OCI-LY7 (cell line): ENCODE measurements at regions not wholly inside any gene's neighbourhood (a gene's known extent, or its start where the extent isn't known, plus 50 kb on each side); places are given as distances from the start of the nearest gene placed in this dataset.

Experiments used
- BruUV-seq: library from RNA; stranded (reverse); fragments of 400-500 nt; replicated peaks from 2 replicates; lab custom pipeline; 2021; lab: Mats Ljungman, UMichigan
- CTCF ChIA-PET: fragments of 300-600 bp; sonication (Branson Sonifier 250); formaldehyde crosslinking; loops from one replicate; lab custom pipeline; 2022; ENCODE audit warnings: antibody characterized with exemption; ENCODE audit not compliant: unreplicated experiment; lab: Charles Lee
- POLR2A ChIA-PET: fragments of 300-600 bp; sonication (Branson Sonifier 250); formaldehyde crosslinking; loops from one replicate; lab custom pipeline; 2022; ENCODE audit warnings: antibody characterized with exemption; lab: Charles Lee
- DNase-seq: peaks from one replicate; pipeline ENCODE4 v3.0.0-alpha.2; 2015; ENCODE audit warnings: low spot score
- H2AFZ ChIP-seq: fragments of 200-600 bp; sonication (generic), shearing (Covaris generic); 2 replicates; pipeline ENCODE4 v1.6.1; 2014; ENCODE audit warnings: mild to moderate bottlenecking, antibody characterized with exemption, low read length, moderate library complexity
- H3K27ac ChIP-seq: fragments of 200-600 bp; sonication (generic); 2 replicates; pipeline ENCODE4 v1.5.1; 2014; ENCODE audit warnings: mixed run types, low read depth, mild to moderate bottlenecking, moderate library complexity, low read length, inconsistent platforms; ENCODE audit not compliant: poor library complexity, severe bottlenecking
- H3K36me3 ChIP-seq: fragments of 200-600 bp; sonication (generic); 2 replicates; pipeline ENCODE4 v1.6.1; 2014; ENCODE audit warnings: mild to moderate bottlenecking, antibody characterized with exemption, low read length, moderate library complexity, mixed read lengths; ENCODE audit not compliant: insufficient read depth
- H3K4me1 ChIP-seq: fragments of 200-600 bp; sonication (generic); 2 replicates; pipeline ENCODE4 v1.5.1; 2014; ENCODE audit warnings: mild to moderate bottlenecking, low read length; ENCODE audit not compliant: insufficient read depth, poor library complexity, severe bottlenecking
- H3K4me2 ChIP-seq: fragments of 200-600 bp; sonication (generic); 2 replicates; pipeline ENCODE4 v1.6.1; 2014; ENCODE audit warnings: mild to moderate bottlenecking, low read length
- H3K4me3 ChIP-seq: fragments of 200-600 bp; sonication (generic); 2 replicates; pipeline ENCODE4 v1.5.1; 2014; ENCODE audit warnings: mild to moderate bottlenecking, low read depth, low read length; ENCODE audit not compliant: poor library complexity, severe bottlenecking
- H3K79me2 ChIP-seq: fragments of 200-600 bp; sonication (generic); 2 replicates; pipeline ENCODE4 v1.6.1; 2016; ENCODE audit warnings: low read depth, mild to moderate bottlenecking, low read length, moderate library complexity, mixed read lengths; ENCODE audit not compliant: insufficient read depth
- H3K9me2 ChIP-seq: fragments of 200-600 bp; sonication (generic); 2 replicates; pipeline ENCODE4 v1.6.1; 2016; ENCODE audit warnings: mild to moderate bottlenecking, low read length, mixed read lengths; ENCODE audit not compliant: insufficient read depth
- H3K9me3 ChIP-seq: fragments of 200-600 bp; sonication (generic); 2 replicates; pipeline ENCODE4 v1.6.1; 2014; ENCODE audit warnings: mild to moderate bottlenecking, mixed run types, low read length, mixed read lengths
- H4K20me1 ChIP-seq: fragments of 200-600 bp; sonication (generic); 2 replicates; pipeline ENCODE4 v1.6.1; 2014; ENCODE audit warnings: mild to moderate bottlenecking, antibody characterized with exemption, low read length, moderate library complexity, mixed read lengths; ENCODE audit not compliant: insufficient read depth
- CTCF ChIP-seq: fragments of 200-600 bp; sonication (generic); conservative IDR thresholded peaks from 2 replicates; pipeline ENCODE4 v1.5.1; 2014; ENCODE audit warnings: mild to moderate bottlenecking, antibody characterized with exemption, low read length, moderate library complexity, mixed read lengths
- EZH2phosphoT487 ChIP-seq: fragments of 200-600 bp; sonication (generic); IDR thresholded peaks from 2 replicates; pipeline ENCODE4 v1.6.1; 2018; ENCODE audit warnings: low read depth, borderline replicate concordance, mild to moderate bottlenecking, mixed run types, antibody characterized with exemption, low read length, moderate library complexity, mixed read lengths
- intact Hi-C: fragments of 100-400 bp; cut with micrococcal nuclease; formaldehyde crosslinking; loops from one replicate; pipeline ENCODE4 v1.10.0; 2022; ENCODE audit not compliant: unreplicated experiment

GRCh38 chr14:53896726-53897125, 59.9 kb downstream of the BMP4 start:
- no peak overlapping the region for H2AFZ ChIP-seq
- no peak for DNase-seq
- H3K9me2 ChIP-seq: no peaks in the 10 kb centered on the region
- H3K9me3 ChIP-seq: no peaks in the 10 kb centered on the region
- no peak for TF ChIP-seq EZH2phosphoT487
- no peak for TF ChIP-seq CTCF
- H3K79me2 ChIP-seq: no peaks in the 10 kb centered on the region
- no peak overlapping the region for H3K27ac ChIP-seq
- intact Hi-C loops: no loop called here
- ChIA-PET CTCF (no interaction called here), POLR2A (no interaction called here)
- no peaks in the 10 kb centered on the region for H3K4me1 ChIP-seq
- no peaks in the 10 kb centered on the region for H4K20me1 ChIP-seq
- H3K4me2 ChIP-seq: no peak overlapping the region
- BruUV-seq: no TSS peak
- H3K4me3 ChIP-seq: no peak overlapping the region
- H3K36me3 ChIP-seq: no peaks in the 10 kb centered on the region

GRCh38 chr14:53894456-53894855, 62.2 kb downstream of the BMP4 start:
- no peak overlapping the region for H2AFZ ChIP-seq
- H3K4me2 ChIP-seq: no peak overlapping the region
- no peaks in the 10 kb centered on the region for H4K20me1 ChIP-seq
- BruUV-seq: no TSS peak
- H3K4me1 ChIP-seq: no peaks in the 10 kb centered on the region
- H3K4me3 ChIP-seq: no peak overlapping the region
- no peaks in the 10 kb centered on the region for H3K79me2 ChIP-seq
- H3K27ac ChIP-seq: no peak overlapping the region
- CTCF ChIA-PET: no interaction called here
- no peaks in the 10 kb centered on the region for H3K9me2 ChIP-seq
- POLR2A ChIA-PET: interaction anchor here (1.2 kb wide), 1 partner anchor 11 kb away, joined by 4 read pairs; no protein-coding TSS in a partner anchor
- no peak for TF ChIP-seq EZH2phosphoT487
- intact Hi-C loops: no loop called here
- no peaks in the 10 kb centered on the region for H3K36me3 ChIP-seq
- no peak for DNase-seq
- no peaks in the 10 kb centered on the region for H3K9me3 ChIP-seq

GRCh38 chr14:53893374-53893773, 63.3 kb downstream of the BMP4 start:
- BruUV-seq: no TSS peak
- Histone ChIP-seq H4K20me1 (no peaks in the 10 kb centered on the region), H3K9me2 (no peaks in the 10 kb centered on the region), H3K4me3 (no peak overlapping the region), H3K4me1 (no peaks in the 10 kb centered on the region), H3K4me2 (no peak overlapping the region), H3K79me2 (no peaks in the 10 kb centered on the region), H3K27ac (no peak overlapping the region), H2AFZ (no peak overlapping the region), H3K36me3 (no peaks in the 10 kb centered on the region), H3K9me3 (no peaks in the 10 kb centered on the region)
- DNase-seq: no peak
- ChIA-PET POLR2A (interaction anchor here (0.7 to 1.2 kb wide), 2 partner anchors 9 to 295 kb away, joined by 3 to 4 read pairs; no protein-coding TSS in a partner anchor), CTCF (no interaction called here)
- no peak for TF ChIP-seq CTCF
- TF ChIP-seq EZH2phosphoT487: no peak
- intact Hi-C loops: no loop called here
